CD4-positive, alpha-beta T cell (primary cell): ENCODE measurements at regions not wholly inside any gene's neighbourhood (a gene's known extent, or its start where the extent isn't known, plus 50 kb on each side); places are given as distances from the start of the nearest gene placed in this dataset.

Source experiments
- ATAC-seq: fragments of 200-7000 bp; cut with Tn5 transposase; one replicate; pipeline ENCODE4 v1.10.0; 2022; ENCODE audit warnings: mild to moderate bottlenecking; ENCODE audit not compliant: poor library complexity
- CTCF ChIA-PET: fragments of 350-600 bp; sonication (Branson Sonifier 250); formaldehyde crosslinking; loops from one replicate; lab custom pipeline; 2021; ENCODE audit warnings: antibody characterized with exemption, inconsistent platforms; lab: Charles Lee
- POLR2A ChIA-PET: fragments of 350-600 bp; sonication (Branson Sonifier 250); formaldehyde crosslinking; loops from one replicate; lab custom pipeline; 2021; ENCODE audit warnings: antibody characterized with exemption, inconsistent platforms; lab: Charles Lee
- DNase-seq, 14 experiments: peaks; one replicate each; pipeline ENCODE4 v3.0.0-alpha.2; 2013 to 2020; ENCODE audit warnings: mixed read lengths in 2 of 14
- H3K27ac ChIP-seq, 2 donors: one replicate each; pipeline versions ENCODE4 v1.5.1 to v1.7.0; 2013; ENCODE audit warnings: low read length in 2 of 2, low read depth in 1 of 2, mild to moderate bottlenecking in 1 of 2
- H3K27me3 ChIP-seq, 2 experiments: 1 replicate in 1 of 2; 2 replicates in 1 of 2; pipeline versions ENCODE4 v1.6.1 to v1.7.0; 2013; ENCODE audit warnings: low read length in 2 of 2, control low read depth in 1 of 2, mild to moderate bottlenecking in 1 of 2, moderate library complexity in 1 of 2; ENCODE audit not compliant: insufficient read depth in 2 of 2, control insufficient read depth in 1 of 2
- H3K36me3 ChIP-seq: one replicate; pipeline ENCODE4 v1.6.1; 2013; ENCODE audit warnings: low read length, control low read depth; ENCODE audit not compliant: insufficient read depth
- H3K4me1 ChIP-seq: one replicate; pipeline ENCODE4 v1.6.1; 2013; ENCODE audit warnings: low read length, control low read depth; ENCODE audit not compliant: insufficient read depth
- H3K4me3 ChIP-seq: one replicate; pipeline ENCODE4 v1.5.1; 2013; ENCODE audit warnings: mild to moderate bottlenecking, low read length, moderate library complexity
- H3K9me3 ChIP-seq, 2 experiments: 1 replicate in 1 of 2; 2 replicates in 1 of 2; pipeline versions ENCODE4 v1.6.1 to v1.7.0; 2013; ENCODE audit warnings: low read length in 2 of 2, mild to moderate bottlenecking in 2 of 2, control low read depth in 1 of 2, moderate library complexity in 1 of 2; ENCODE audit not compliant: control insufficient read depth in 1 of 2, insufficient read depth in 1 of 2
- H3K27ac Mint-ChIP-seq: one replicate; pipeline ENCODE4 v1.8.0; 2020; ENCODE audit warnings: mixed read lengths
- H3K27me3 Mint-ChIP-seq: one replicate; pipeline ENCODE4 v1.8.0; 2021; ENCODE audit warnings: mixed read lengths
- H3K36me3 Mint-ChIP-seq: one replicate; pipeline ENCODE4 v1.8.0; 2021; ENCODE audit warnings: low read depth, mixed read lengths
- H3K4me1 Mint-ChIP-seq: one replicate; pipeline ENCODE4 v1.8.0; 2021; ENCODE audit warnings: low read depth, mixed read lengths
- H3K4me3 Mint-ChIP-seq: one replicate; pipeline ENCODE4 v1.8.0; 2020; ENCODE audit warnings: mild to moderate bottlenecking, mixed read lengths
- H3K9me3 Mint-ChIP-seq: one replicate; pipeline ENCODE4 v1.8.0; 2020; ENCODE audit warnings: mixed read lengths
- intact Hi-C, 2 experiments: fragments of 100-400 bp; cut with DNase I in 1 of 2; cut with micrococcal nuclease in 1 of 2; formaldehyde crosslinking; loops; one replicate each; pipeline versions ENCODE4 v1.15.1 to v1.9.0; 2023 to 2025; cut with DNase I, micrococcal nuclease
- TF ChIP-seq, protein P1 (sequence below): fragments of 200-600 bp; IDR thresholded peaks from one replicate; pipeline ENCODE4 v1.8.0; 2022; ENCODE audit warnings: antibody characterized with exemption, mild to moderate bottlenecking

DNA sequence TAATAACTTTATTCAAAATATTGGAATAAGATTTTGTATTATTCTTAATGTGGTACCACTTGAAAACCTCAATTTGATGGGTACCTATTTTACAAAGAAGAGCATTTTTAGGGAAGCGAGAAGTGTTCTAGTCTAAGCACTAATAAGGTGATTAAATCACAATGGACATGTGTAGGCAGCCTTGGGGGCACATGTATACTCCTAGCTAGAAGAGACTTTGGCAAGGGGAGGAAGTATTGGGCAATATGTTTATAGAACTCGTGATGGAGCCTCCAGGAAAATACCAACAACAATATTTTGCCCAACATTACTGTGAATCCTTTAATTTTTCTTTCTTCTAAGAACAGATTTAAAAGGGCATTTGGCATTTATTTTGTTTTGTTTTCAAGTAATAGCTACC, 280.3 kb downstream of the ADAMTS20 start:
- Mint-ChIP-seq H3K9me3 (peaks cover 2% of the 10 kb centered on the region), H3K27me3 (no peaks in the 10 kb centered on the region), H3K36me3 (no peaks in the 10 kb centered on the region), H3K27ac (no peak overlapping the region), H3K4me3 (no peak overlapping the region), H3K4me1 (no peaks in the 10 kb centered on the region)
- no peak overlapping the region for H3K27ac ChIP-seq
- intact Hi-C loops: no loop called here
- TF ChIP-seq, protein P1, sequence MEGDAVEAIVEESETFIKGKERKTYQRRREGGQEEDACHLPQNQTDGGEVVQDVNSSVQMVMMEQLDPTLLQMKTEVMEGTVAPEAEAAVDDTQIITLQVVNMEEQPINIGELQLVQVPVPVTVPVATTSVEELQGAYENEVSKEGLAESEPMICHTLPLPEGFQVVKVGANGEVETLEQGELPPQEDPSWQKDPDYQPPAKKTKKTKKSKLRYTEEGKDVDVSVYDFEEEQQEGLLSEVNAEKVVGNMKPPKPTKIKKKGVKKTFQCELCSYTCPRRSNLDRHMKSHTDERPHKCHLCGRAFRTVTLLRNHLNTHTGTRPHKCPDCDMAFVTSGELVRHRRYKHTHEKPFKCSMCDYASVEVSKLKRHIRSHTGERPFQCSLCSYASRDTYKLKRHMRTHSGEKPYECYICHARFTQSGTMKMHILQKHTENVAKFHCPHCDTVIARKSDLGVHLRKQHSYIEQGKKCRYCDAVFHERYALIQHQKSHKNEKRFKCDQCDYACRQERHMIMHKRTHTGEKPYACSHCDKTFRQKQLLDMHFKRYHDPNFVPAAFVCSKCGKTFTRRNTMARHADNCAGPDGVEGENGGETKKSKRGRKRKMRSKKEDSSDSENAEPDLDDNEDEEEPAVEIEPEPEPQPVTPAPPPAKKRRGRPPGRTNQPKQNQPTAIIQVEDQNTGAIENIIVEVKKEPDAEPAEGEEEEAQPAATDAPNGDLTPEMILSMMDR: no peak
- H3K36me3 ChIP-seq: no peaks in the 10 kb centered on the region
- H3K27me3 ChIP-seq: no peaks in the 10 kb centered on the region
- H3K9me3 ChIP-seq: no peaks in the 10 kb centered on the region
- CTCF ChIA-PET: no interaction called here
- H3K4me3 ChIP-seq: no peak overlapping the region
- no peak for DNase-seq
- POLR2A ChIA-PET: no interaction called here
- ATAC-seq: no peak
- no peaks in the 10 kb centered on the region for H3K4me1 ChIP-seq

DNA sequence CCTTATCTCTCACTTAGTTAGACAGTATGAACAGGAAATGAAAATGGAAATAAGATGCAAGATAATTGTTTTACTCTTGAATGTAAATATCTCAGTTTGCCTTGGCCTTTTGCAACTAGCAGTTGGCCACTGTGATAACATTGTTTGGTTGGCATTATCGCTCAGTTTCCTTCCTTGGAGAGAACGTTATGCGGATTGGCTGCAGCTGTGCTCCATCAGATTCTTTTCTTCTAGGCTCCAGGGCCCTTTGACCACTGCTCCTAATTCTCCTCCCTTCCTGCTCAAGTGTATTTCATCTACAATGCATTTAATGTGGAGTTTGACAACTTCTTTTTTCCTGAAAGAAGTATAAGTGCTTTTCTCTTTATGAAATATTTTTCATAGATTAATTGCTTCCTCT, 284.2 kb downstream of the ADAMTS20 start:
- Histone ChIP-seq H3K9me3 (no peaks in the 10 kb centered on the region), H3K27me3 (no peaks in the 10 kb centered on the region), H3K4me1 (no peaks in the 10 kb centered on the region), H3K27ac (no peak overlapping the region), H3K4me3 (no peak overlapping the region), H3K36me3 (no peaks in the 10 kb centered on the region)
- CTCF ChIA-PET: no interaction called here
- Mint-ChIP-seq H3K4me3 (no peak overlapping the region), H3K27me3 (no peaks in the 10 kb centered on the region), H3K9me3 (peaks cover 2% of the 10 kb centered on the region), H3K4me1 (no peaks in the 10 kb centered on the region), H3K36me3 (no peaks in the 10 kb centered on the region), H3K27ac (no peak overlapping the region)
- POLR2A ChIA-PET: no interaction called here
- intact Hi-C loops: no loop called here
- ATAC-seq (no peak), DNase-seq (no peak)
- TF ChIP-seq, protein P1: no peak

DNA sequence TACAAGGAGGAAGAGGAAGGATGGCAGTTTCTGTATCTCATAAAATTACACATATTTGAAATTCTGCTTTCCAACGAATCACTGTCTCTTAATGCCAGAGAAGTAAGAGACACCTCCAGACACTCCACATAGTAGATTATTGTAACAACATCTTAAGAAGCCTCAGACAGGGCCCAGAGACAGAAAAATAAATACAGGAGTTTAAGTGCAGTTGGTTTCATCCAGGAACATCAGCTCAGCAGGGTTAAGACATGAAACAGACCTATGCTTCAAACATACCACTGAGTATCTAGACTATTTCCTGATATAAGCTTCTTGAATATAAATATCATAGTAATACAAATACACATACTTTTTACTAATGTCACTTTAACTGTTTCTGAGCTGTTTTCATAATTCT, 290.3 kb downstream of the ADAMTS20 start:
- intact Hi-C loops: no loop called here
- Mint-ChIP-seq H3K27ac (no peak overlapping the region), H3K36me3 (no peaks in the 10 kb centered on the region), H3K27me3 (no peaks in the 10 kb centered on the region), H3K9me3 (no peaks in the 10 kb centered on the region), H3K4me1 (no peaks in the 10 kb centered on the region), H3K4me3 (no peak overlapping the region)
- H3K9me3 ChIP-seq: peaks cover 0 to 4% of the 10 kb centered on the region in 2 experiments
- no peaks in the 10 kb centered on the region for H3K36me3 ChIP-seq
- ATAC-seq (no peak), DNase-seq (no peak)
- no peak overlapping the region for H3K27ac ChIP-seq
- CTCF ChIA-PET: no interaction called here
- POLR2A ChIA-PET: no interaction called here
- H3K4me3 ChIP-seq: no peak overlapping the region
- no peaks in the 10 kb centered on the region for H3K4me1 ChIP-seq
- no peaks in the 10 kb centered on the region for H3K27me3 ChIP-seq
- TF ChIP-seq, protein P1: no peak
